ENCODE measurements at regions not wholly inside any gene's neighbourhood (a gene's known extent, or its start where the extent isn't known, plus 50 kb on each side); places are given as distances from the start of the nearest gene placed in this dataset.

DNA sequence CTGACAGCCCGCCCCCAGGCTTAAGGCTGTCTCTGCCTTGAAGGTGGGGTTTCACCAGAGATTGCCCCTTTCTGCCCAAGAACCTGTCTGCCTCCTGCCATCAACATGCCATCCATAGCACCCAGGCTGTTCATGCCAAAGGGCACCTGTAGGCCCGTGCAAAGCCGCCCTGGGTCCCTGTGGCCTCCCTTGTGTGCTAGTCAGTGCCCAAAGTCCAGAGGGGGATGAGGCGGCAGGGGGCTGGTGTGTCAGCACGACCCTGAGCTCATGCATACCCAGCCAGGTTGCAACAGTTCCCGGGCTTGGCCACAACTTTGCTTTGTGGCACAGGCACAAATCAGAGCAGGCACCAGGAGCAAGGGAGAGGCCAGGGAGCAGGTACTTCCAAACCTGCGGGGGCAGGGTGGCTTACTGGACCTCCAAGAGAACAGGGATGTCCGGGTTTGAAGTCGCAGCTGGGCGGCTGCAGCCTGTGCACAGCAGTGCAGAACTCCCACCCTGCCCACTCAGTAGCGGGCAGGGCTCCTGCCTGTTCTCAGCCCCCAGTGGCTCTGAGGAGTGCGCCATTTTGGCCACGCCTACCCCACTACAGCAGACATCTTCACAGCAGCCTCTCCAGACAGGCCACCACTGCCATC, 671.1 kb upstream of the GRM3 start:
- ATAC-seq, result no peak
- no peaks in the 10 kb centered on the region for H3K36me3 ChIP-seq
- DNase-seq, result peak in 1 of 5 donors; percentile 55

DNA sequence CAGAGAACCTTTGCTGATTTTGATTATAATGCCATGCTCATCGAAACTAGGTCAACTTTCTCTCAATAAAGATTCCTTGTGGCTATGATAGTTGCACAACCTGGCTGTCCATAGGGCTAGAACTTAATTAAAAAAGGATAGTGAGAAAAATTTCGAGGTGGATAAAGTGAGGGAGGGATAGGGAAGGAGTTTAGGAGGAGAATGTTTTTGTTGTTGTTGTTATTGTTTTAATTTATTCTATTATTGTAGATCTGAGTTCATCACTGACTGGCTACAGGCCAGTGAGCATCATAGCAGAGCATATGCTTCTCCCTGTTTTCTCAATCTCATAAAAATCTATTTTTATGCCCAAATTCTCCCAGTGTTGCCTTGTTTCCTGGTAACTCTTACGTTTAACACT, 688.7 kb upstream of the GRM3 start:
- intact Hi-C loops (cut with DNase I), result no loop called here
- no peaks in the 10 kb centered on the region for H3K27me3 ChIP-seq
- no peak for ATAC-seq

More for the DNA sequence above, 671.1 kb upstream of the GRM3 start:
- Histone ChIP-seq H3K4me3 (no peak overlapping the region), H3K9me3 (peaks cover 0 to 8% (median 0%) of the 10 kb centered on the region in 12 donors), H3K27ac (no peak overlapping the region), H3K4me1 (no peaks in the 10 kb centered on the region), H3K27me3 (no peaks in the 10 kb centered on the region)
- 87 to 93% (median 91%) methylated on average over 9 to 13 of the region's 13 CpGs for WGBS, 4 donors
- intact Hi-C loops (cut with DNase I), result no loop called here
- no peak for TF ChIP-seq POLR2A (IDR thresholded peaks at IDR 0.05)
- TF ChIP-seq, protein P1, sequence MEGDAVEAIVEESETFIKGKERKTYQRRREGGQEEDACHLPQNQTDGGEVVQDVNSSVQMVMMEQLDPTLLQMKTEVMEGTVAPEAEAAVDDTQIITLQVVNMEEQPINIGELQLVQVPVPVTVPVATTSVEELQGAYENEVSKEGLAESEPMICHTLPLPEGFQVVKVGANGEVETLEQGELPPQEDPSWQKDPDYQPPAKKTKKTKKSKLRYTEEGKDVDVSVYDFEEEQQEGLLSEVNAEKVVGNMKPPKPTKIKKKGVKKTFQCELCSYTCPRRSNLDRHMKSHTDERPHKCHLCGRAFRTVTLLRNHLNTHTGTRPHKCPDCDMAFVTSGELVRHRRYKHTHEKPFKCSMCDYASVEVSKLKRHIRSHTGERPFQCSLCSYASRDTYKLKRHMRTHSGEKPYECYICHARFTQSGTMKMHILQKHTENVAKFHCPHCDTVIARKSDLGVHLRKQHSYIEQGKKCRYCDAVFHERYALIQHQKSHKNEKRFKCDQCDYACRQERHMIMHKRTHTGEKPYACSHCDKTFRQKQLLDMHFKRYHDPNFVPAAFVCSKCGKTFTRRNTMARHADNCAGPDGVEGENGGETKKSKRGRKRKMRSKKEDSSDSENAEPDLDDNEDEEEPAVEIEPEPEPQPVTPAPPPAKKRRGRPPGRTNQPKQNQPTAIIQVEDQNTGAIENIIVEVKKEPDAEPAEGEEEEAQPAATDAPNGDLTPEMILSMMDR (IDR thresholded peaks at IDR 0.05), result no peak

DNA sequence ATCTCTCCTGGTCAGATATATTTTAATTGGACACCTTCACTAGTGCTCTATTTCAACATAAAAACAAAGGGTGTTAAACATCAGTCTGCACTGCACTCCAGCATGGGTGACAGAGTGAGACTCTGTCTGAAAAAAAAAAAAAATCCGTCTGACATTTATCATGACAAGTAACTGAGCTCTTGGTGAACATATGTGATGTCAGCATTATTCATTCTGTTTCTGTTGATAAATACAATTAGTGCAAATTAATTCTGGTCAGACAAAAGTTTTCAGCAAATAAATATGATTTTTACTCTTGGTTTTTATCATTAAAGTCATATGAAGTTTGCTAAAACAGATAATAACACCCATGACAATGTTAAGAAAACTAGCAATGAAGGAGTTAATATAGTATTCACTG, 692.8 kb upstream of the GRM3 start:
- TF ChIP-seq POLR2A (IDR thresholded peaks at IDR 0.05), result no peak
- TF ChIP-seq, protein P1 (IDR thresholded peaks at IDR 0.05), result no peak
- WGBS, 4 donors, result 31 to 53% (median 47%) methylated on average over 1 of the region's 1 CpG
- no peak overlapping the region for H3K27ac ChIP-seq
- ATAC-seq, result no peak
- no peaks in the 10 kb centered on the region for H3K27me3 ChIP-seq
- intact Hi-C loops (cut with DNase I), result no loop called here
- no peaks in the 10 kb centered on the region for H3K36me3 ChIP-seq
- DNase-seq, result no peak
- no peaks in the 10 kb centered on the region for H3K4me1 ChIP-seq
- no peak overlapping the region for H3K4me3 ChIP-seq
- H3K9me3 ChIP-seq, result peaks cover 0 to 36% (median 12%) of the 10 kb centered on the region in 12 donors

More for the DNA sequence above, 688.7 kb upstream of the GRM3 start:
- Histone ChIP-seq H3K4me1 (no peaks in the 10 kb centered on the region), H3K27ac (no peak overlapping the region), H3K9me3 (peaks cover 0 to 6% (median 0%) of the 10 kb centered on the region in 12 donors), H3K36me3 (no peaks in the 10 kb centered on the region), H3K4me3 (no peak overlapping the region)
- 42 to 52% (median 49%) methylated on average over 3 of the region's 3 CpGs for WGBS, 4 donors
- no peak for DNase-seq
- TF ChIP-seq, protein P1 (IDR thresholded peaks at IDR 0.05), result no peak
- TF ChIP-seq POLR2A (IDR thresholded peaks at IDR 0.05), result no peak

DNA sequence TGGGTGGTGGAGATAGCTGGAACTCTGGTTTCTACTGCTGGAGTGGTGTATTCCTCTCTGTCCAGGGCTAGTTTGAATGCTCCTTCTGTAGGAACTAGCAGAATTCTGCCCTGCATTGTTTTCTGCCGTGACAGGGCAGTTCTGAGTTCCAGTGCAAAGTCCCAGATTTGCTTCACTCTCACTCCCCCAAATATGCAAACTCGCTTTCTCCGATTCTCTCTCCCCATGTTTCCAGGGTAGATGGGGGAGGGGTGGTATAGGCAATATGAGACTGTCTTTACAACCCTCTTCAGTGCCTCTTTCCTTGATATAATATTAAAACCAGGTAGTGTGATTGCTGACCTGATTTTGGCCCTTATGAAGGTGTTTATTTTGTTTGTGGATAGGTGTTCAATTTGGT, 693.3 kb upstream of the GRM3 start:
- intact Hi-C loops (cut with DNase I), result no loop called here
- TF ChIP-seq, protein P1 (IDR thresholded peaks at IDR 0.05), result no peak
- TF ChIP-seq POLR2A (IDR thresholded peaks at IDR 0.05), result no peak
- WGBS, 4 donors, result 72 to 89% (median 80%) methylated on average over 3 of the region's 3 CpGs

More for the DNA sequence above, 693.3 kb upstream of the GRM3 start:
- Histone ChIP-seq H3K27me3 (no peaks in the 10 kb centered on the region), H3K9me3 (peaks cover 0 to 40% (median 13%) of the 10 kb centered on the region in 12 donors), H3K4me3 (no peak overlapping the region), H3K4me1 (no peaks in the 10 kb centered on the region), H3K36me3 (no peaks in the 10 kb centered on the region), H3K27ac (no peak overlapping the region)
- DNase-seq (no peak), ATAC-seq (no peak)

Data from heart left ventricle (tissue), 16 donors.